ENCODE measurements at regions not wholly inside any gene's neighbourhood (a gene's known extent, or its start where the extent isn't known, plus 50 kb on each side); places are given as distances from the start of the nearest gene placed in this dataset.

DNA sequence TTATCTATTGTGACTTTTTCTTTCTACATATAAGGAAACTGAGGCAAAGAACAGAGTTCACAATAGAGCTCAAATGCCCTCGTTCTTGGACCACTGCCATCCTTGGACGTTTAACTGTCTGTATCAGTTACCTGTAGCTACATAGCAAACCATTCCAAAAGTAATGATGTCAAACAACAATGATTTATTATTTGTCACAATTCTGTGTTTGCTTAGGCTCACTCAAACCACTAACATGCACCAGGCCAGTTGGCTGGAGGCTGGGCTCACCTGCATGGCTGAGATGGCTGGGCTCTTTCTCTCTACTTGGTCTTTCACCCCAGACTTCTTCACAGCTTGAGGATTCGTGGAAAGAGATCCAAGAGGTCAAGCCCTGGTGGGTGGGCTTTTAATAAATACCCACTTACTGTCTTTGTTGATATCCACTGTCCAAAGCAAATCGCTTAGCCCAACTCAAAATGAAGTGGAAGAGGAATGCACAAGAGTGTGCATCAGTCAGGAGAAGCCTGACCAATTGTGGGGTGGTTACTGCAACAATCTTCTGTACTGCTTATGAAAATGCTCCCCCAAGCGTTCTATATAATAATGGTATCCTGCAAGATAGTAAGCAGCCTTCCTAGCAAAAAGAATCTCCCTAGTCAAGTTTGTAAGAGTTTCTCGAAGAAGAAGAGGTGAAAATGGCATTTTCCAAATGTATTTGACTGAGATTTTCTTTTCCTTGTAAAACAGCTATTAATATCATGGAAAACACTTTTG is 163.5 kb upstream of the NT5C1B start:
- DNase-seq: no peak

DNA sequence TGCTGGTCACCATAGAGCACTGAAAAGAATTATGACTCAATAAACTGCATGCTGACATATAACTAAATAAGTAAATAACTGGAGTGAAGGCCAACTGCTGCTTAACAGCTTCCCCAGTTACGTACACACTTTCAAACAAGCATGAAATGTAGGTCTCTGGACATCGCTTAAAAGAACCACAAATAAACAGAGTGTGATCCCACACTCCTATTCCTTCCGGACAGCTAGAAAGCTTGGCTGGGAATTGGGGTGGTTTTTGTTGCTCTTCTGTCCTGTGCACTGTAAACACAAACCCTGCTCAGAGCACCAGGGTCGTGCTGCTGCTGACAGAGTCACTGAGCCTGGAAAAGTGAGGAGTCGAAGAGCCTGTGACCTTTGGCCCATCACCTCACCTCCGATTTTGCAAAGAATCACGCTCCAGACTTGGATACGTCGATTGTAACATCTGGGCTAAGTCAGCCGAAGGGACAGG is 162.7 kb upstream of the NT5C1B start:
- no peak for DNase-seq

GRCh38 chr2:18750672-18751554 is 161.5 kb upstream of the NT5C1B start:
- DNase-seq: no peak

GRCh38 chr2:18749912-18750526 is 160.7 kb upstream of the NT5C1B start:
- DNase-seq: peak; percentile 5

- DNase-seq: no peak
These were observed 156.3 kb upstream of the NT5C1B start for GRCh38 chr2:18745431-18746272.

GRCh38 chr2:18741895-18742732 is 152.7 kb upstream of the NT5C1B start:
- no peak for DNase-seq

- DNase-seq: no peak
These were observed 151.8 kb upstream of the NT5C1B start for GRCh38 chr2:18741191-18741590.

GRCh38 chr2:18740474-18740881 is 151.1 kb upstream of the NT5C1B start:
- no peak for DNase-seq

DNA sequence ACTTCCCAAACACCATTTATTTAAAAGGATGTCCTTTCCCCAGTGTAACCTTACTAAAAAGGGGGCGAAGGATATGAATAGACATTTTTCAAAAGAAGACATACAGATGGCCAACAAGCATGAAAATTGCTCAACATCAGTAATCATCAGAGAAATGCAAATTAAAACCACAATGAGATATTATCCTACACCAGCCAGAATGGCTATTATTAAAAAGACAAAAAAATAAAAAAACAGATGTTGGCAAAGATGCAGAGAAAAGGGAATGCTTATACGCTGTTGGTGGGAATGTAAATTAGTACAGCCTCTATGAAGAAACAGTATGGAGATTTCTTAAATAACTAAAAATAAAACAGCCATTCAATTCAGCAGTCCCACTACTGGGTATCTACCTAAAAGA is 142.3 kb upstream of the NT5C1B start:
- no peak for DNase-seq

- no peak for DNase-seq
These were observed 135.2 kb upstream of the NT5C1B start for GRCh38 chr2:18724371-18725145.

DNA sequence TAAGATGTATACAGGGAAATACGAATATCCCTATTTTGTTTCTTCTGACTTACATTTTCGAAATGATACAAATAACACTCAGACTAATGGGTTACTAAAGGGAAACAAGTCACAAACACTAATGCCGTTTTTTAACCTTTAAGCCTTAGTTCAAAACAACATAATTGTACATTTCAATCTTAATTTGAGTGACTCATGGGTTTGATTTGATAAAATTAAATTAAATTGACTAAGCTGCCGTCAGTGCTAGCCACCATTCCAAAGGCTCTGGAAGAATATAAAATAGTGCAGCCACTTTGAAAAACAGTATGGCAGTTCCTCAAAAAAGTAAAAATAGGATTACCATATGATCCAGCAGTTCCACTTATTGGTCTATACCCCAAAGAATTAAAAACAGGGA is 133.8 kb upstream of the NT5C1B start:
- no peak for DNase-seq

GRCh38 chr2:18722101-18722500 is 132.7 kb upstream of the NT5C1B start:
- no peak for DNase-seq

DNA sequence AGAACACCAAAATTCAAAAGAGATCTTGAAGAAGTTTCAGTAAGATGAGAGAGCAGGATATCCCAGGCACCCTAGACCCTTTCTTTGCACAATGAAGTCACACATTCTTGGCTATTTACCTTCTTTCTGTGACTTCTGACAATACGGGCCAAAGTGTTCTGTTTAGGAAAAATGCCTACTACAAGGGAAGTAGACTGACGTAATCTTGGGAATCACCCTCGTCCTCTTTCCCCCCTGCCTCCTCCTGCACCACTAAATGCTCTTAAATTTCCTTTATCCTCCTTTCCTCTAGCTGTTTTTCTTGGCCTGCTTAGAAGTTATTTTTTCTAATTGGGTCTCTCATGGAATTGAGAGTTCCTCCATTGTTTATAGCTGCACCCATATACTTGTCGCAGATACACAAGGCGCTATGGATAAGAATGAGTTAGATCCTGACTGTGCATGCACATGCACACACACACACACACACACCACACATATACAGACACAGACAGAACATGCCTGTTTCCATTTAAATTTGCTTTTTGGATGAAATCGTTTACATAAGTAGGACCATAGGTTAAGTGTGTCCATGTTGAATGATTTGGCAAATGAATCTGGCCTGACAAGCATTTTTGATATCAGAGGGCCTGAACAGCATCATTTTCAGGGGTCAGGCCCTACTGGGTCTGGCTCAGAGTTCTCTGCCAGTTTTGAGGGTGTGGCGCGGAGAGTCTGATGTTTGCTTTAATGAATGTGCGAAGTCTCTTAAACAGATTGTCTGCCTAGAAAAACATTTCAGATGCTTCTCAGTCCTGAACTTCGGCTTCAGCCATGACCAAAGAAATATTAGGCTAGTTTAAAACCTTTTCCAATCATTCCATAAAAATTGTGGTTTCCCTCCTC is 131.9 kb upstream of the NT5C1B start:
- no peak for DNase-seq

GRCh38 chr2:18719978-18720775 is 130.8 kb upstream of the NT5C1B start:
- DNase-seq: no peak

DNA sequence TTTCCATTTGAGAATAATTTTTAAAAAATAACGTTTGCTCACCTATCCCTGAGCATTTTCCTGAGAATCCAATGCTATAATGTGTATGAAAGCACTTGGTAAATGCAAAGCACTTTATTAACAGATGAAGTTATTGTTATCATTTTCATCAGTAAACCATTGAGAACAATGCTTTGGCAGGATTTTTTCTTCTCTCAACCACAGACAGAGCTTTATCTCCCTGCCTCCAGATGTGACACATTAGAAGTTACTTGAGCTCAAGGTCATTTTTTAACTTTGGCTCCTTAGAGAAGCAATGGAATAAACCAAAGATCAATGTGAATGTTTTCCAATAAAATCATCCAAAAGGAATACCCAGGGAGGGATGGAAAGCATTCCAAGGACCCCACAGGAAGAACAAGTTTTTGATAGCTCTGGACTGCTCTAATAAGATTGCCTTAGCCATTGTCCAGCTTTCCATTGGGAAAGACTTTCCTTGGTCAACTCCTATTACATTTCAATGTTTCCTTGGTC is 118.9 kb upstream of the NT5C1B start:
- no peak for DNase-seq

DNA sequence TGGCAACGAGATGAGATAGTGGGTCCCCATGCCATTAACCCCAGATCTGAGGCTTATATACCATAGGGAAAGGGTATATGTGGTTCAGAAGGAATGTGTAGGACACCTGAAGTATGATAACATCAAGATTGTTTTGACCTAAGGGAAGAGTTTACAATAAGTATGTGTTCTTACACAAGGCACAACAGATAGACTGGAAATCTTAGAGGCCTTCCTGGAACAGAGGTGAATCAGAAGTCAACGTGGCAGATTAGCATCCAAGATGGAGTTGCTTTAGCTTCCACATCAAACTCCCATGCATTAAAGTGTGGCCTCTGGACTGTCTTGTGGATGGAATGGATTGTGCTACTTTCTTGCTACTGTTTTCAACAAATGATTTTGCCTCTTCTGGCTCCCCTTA is 116.6 kb upstream of the NT5C1B start:
- DNase-seq: no peak

DNA sequence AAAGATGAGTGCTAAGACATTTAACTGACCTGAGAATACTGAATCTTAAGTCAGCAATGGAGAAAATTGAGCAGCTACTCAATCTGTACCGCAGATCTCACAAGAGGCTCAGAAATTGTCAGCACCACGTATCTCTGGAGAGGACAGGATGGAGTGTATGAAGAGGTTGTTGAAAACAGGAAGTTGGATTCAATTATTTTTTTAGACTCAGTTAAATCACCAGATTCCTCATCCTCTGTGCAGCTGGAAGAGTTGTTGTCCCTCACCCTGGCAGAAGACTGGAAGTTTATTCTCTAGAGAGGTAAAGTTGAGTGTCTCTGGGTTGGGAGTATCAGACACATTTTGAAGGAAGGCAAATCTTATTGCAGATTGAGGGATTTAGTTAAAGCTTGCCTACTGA is 114.9 kb upstream of the NT5C1B start:
- no peak for DNase-seq

- DNase-seq: no peak
These were observed 114.2 kb upstream of the NT5C1B start for GRCh38 chr2:18703555-18703954.

DNA sequence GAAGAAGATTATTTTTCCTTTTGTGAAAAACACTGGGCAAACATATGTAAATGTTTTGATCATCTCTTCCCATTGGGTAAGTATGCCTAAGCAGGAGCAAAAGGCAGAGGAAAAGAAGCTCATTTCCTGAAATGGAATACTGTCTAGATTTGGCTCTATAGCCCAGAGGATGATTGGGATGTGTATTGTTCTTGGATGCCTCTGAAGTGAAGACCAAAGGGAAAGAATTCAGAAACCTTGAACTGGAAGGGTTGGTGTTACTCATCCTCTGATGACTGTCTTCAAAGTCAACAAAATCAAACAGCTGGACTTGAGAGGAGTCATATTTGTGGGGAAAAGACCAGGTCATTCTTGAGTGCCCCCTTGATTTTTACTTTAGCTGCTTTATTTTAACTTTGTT is 112.6 kb upstream of the NT5C1B start:
- DNase-seq: no peak

Data from stimulated activated CD4-positive, alpha-beta T cell treated with anti-CD3 and anti-CD28 coated beads, Interleukin-4, amount 100 ng/mL, for 1 hour (primary cell).